H9 (cell line): ENCODE measurements at regions not wholly inside any gene's neighbourhood (a gene's known extent, or its start where the extent isn't known, plus 50 kb on each side); places are given as distances from the start of the nearest gene placed in this dataset.

Source experiments
- DNase-seq: peaks from one replicate; pipeline ENCODE4 v3.0.0-alpha.2; 2017
- H2AFZ ChIP-seq: one replicate; pipeline ENCODE4 v1.6.1; 2013; ENCODE audit warnings: mild to moderate bottlenecking, low read length, control low read depth, moderate library complexity
- H2AK5ac ChIP-seq: 2 replicates; pipeline ENCODE4 v1.6.1; 2013; ENCODE audit warnings: low read length, control low read depth, mixed read lengths; ENCODE audit not compliant: insufficient read length
- H2BK120ac ChIP-seq: one replicate; pipeline ENCODE4 v1.6.1; 2013; ENCODE audit warnings: low read depth, mild to moderate bottlenecking, low read length, control low read depth, inconsistent platforms; ENCODE audit not compliant: poor library complexity, severe bottlenecking
- H2BK12ac ChIP-seq: 2 replicates; pipeline ENCODE4 v1.6.1; 2013; ENCODE audit warnings: low read length, control low read depth, mixed read lengths, low read depth; ENCODE audit not compliant: insufficient read length
- H2BK15ac ChIP-seq: 2 replicates; pipeline ENCODE4 v1.6.1; 2013; ENCODE audit warnings: low read depth, low read length, control low read depth
- H2BK20ac ChIP-seq: one replicate; pipeline ENCODE4 v1.6.1; 2013; ENCODE audit warnings: low read depth, mild to moderate bottlenecking, low read length, control low read depth, inconsistent platforms; ENCODE audit not compliant: poor library complexity, severe bottlenecking
- H2BK5ac ChIP-seq: 2 replicates; pipeline ENCODE4 v1.6.1; 2013; ENCODE audit warnings: low read length, control low read depth, mixed read lengths; ENCODE audit not compliant: insufficient read length
- H3K14ac ChIP-seq: 2 replicates; pipeline ENCODE4 v1.6.1; 2013; ENCODE audit warnings: low read length, control low read depth; ENCODE audit not compliant: insufficient read depth
- H3K18ac ChIP-seq: 2 replicates; pipeline ENCODE4 v1.6.1; 2013; ENCODE audit warnings: low read depth, mild to moderate bottlenecking, mixed read lengths, low read length, control low read depth; ENCODE audit not compliant: insufficient read length
- H3K23ac ChIP-seq: 2 replicates; pipeline ENCODE4 v1.6.1; 2013; ENCODE audit warnings: low read length, control low read depth, mixed read lengths, low read depth; ENCODE audit not compliant: insufficient read length
- H3K23me2 ChIP-seq: 2 replicates; pipeline ENCODE4 v1.6.1; 2013; ENCODE audit warnings: low read depth, mild to moderate bottlenecking, mixed read lengths, low read length, control low read depth; ENCODE audit not compliant: insufficient read length, poor library complexity, severe bottlenecking
- H3K27ac ChIP-seq: 2 replicates; pipeline ENCODE4 v1.5.1; 2013; ENCODE audit warnings: low read length, control low read depth, mixed read lengths, low read depth; ENCODE audit not compliant: insufficient read length
- H3K27me3 ChIP-seq: 2 replicates; pipeline ENCODE4 v1.6.1; 2013; ENCODE audit warnings: low read length, control low read depth, inconsistent platforms; ENCODE audit not compliant: insufficient read depth
- H3K4ac ChIP-seq: 2 replicates; pipeline ENCODE4 v1.6.1; 2013; ENCODE audit warnings: low read depth, mild to moderate bottlenecking, control low read depth, inconsistent platforms, low read length, moderate library complexity
- H3K4me1 ChIP-seq: 2 replicates; pipeline ENCODE4 v1.6.1; 2013; ENCODE audit warnings: low read length, control low read depth, inconsistent platforms; ENCODE audit not compliant: insufficient read depth
- H3K4me2 ChIP-seq: 2 replicates; pipeline ENCODE4 v1.6.1; 2013; ENCODE audit warnings: low read length, control low read depth, mixed read lengths; ENCODE audit not compliant: insufficient read length, insufficient read depth
- H3K56ac ChIP-seq: 2 replicates; pipeline ENCODE4 v1.6.1; 2013; ENCODE audit warnings: low read depth, mild to moderate bottlenecking, mixed read lengths, low read length, control low read depth; ENCODE audit not compliant: insufficient read length
- H3K79me1 ChIP-seq: 2 replicates; pipeline ENCODE4 v1.6.1; 2013; ENCODE audit warnings: low read depth, mild to moderate bottlenecking, moderate library complexity, low read length, control low read depth, inconsistent platforms; ENCODE audit not compliant: insufficient read depth, poor library complexity, severe bottlenecking
- H3K79me2 ChIP-seq: 2 replicates; pipeline ENCODE4 v1.6.1; 2013; ENCODE audit warnings: low read length, control low read depth, inconsistent platforms; ENCODE audit not compliant: insufficient read depth
- H3K9ac ChIP-seq: 2 replicates; pipeline ENCODE4 v1.6.1; 2013; ENCODE audit warnings: low read length, control low read depth, mixed read lengths; ENCODE audit not compliant: insufficient read length; ENCODE audit errors: extremely low read depth
- H3K9me3 ChIP-seq: one replicate; pipeline ENCODE4 v1.6.1; 2013; ENCODE audit warnings: low read depth, low read length, inconsistent platforms; ENCODE audit not compliant: control insufficient read depth
- H3T11ph ChIP-seq: one replicate; pipeline ENCODE4 v1.6.1; 2013; ENCODE audit warnings: mild to moderate bottlenecking, low read length, control low read depth, inconsistent platforms
- H4K20me1 ChIP-seq: one replicate; pipeline ENCODE4 v1.6.1; 2013; ENCODE audit not compliant: control insufficient read depth, insufficient read length, insufficient read depth
- H4K5ac ChIP-seq: 2 replicates; pipeline ENCODE4 v1.6.1; 2013; ENCODE audit warnings: low read depth, mild to moderate bottlenecking, mixed read lengths, low read length, control low read depth; ENCODE audit not compliant: insufficient read length
- H4K8ac ChIP-seq: replicated peaks from 2 replicates; pipeline ENCODE4 v1.6.1; 2013; ENCODE audit warnings: low read length, control low read depth, mixed read lengths, low read depth; ENCODE audit not compliant: insufficient read length
- H4K91ac ChIP-seq: 2 replicates; pipeline ENCODE4 v1.6.1; 2013; ENCODE audit warnings: low read depth, mild to moderate bottlenecking, moderate library complexity, mixed read lengths, low read length, control low read depth; ENCODE audit not compliant: insufficient read length
- H3K27ac Mint-ChIP-seq, 3 experiments: 2 replicates in 2 of 3; 3 replicates in 1 of 3; pipeline ENCODE4 v1.8.0; 2020 to 2021; ENCODE audit warnings: mixed read lengths in 3 of 3, mild to moderate bottlenecking in 1 of 3, moderate library complexity in 1 of 3
- H3K27me3 Mint-ChIP-seq: 2 replicates; pipeline ENCODE4 v1.8.0; 2021; ENCODE audit warnings: low read depth, mild to moderate bottlenecking, moderate library complexity, mixed read lengths
- H3K36me3 Mint-ChIP-seq, 3 experiments: 2 replicates in 2 of 3; 3 replicates in 1 of 3; pipeline ENCODE4 v1.8.0; 2020 to 2021; ENCODE audit warnings: low read depth in 3 of 3, mixed read lengths in 3 of 3; ENCODE audit not compliant: insufficient read depth in 1 of 3
- H3K4me1 Mint-ChIP-seq, 2 experiments: 2 replicates each; pipeline ENCODE4 v1.8.0; 2020; ENCODE audit warnings: mixed read lengths in 2 of 2
- H3K4me3 Mint-ChIP-seq, 2 experiments: 2 replicates in 1 of 2; 3 replicates in 1 of 2; pipeline ENCODE4 v1.8.0; 2020 to 2021; ENCODE audit warnings: mild to moderate bottlenecking in 2 of 2, mixed read lengths in 2 of 2, moderate library complexity in 1 of 2
- H3K9me3 Mint-ChIP-seq, 2 experiments: 2 replicates in 1 of 2; 3 replicates in 1 of 2; pipeline ENCODE4 v1.8.0; 2020; ENCODE audit warnings: mild to moderate bottlenecking in 2 of 2, mixed read lengths in 2 of 2, moderate library complexity in 1 of 2
- WGBS: extraction: QIAGEN DNeasy Blood & Tissue Kit; methylation state at CpG from one replicate; pipeline ENCODE4 v1.1.7; 2013; ENCODE audit warnings: missing lambda C conversion rate, low lambda C conversion rate, mixed read lengths; ENCODE audit not compliant: insufficient read length; ENCODE audit errors: extremely low coverage; 5-methylcytosine and 5-hydroxymethylcytosine counted together
- TF ChIP-seq, protein P1 (sequence below): fragments of 200-600 bp; sonication (generic); conservative IDR thresholded peaks from 3 replicates; pipeline ENCODE4 v1.8.0; 2021; ENCODE audit warnings: antibody characterized with exemption, mild to moderate bottlenecking

DNA sequence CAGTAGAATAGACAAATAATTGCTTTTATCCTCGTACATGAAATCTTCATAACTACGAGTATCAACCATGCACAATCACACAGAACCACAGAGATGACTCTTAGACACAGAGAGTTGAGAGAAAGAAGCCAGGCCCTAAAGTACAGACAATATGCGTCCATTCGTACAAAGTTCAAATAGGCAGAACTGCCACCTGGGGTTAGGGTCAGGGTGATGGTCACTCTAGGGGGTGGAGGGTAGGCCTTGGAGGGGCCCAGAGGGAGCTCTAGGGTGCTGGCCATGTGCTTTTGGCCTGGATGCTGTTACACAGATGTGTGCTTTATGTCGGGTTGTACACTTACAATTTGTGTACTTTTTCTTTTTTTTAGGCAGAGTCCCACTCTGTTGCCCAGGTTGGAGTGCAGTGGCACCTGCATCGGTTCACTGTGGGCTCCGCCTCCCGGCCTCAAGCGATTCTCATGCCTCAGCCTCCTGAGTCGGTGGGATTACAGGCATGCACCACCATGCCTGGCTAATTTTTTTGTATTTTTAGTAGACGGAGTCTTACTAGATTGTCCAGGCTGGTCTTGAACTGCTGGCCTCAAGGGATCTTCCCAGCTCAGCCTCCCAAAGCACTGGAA lies 65.9 kb upstream of the KLF13 start:
- H3K9me3 ChIP-seq: no peaks in the 10 kb centered on the region
- no peak overlapping the region for H3K23ac ChIP-seq
- H3K27ac ChIP-seq: no peak overlapping the region
- no peaks in the 10 kb centered on the region for H3K79me1 ChIP-seq
- H4K20me1 ChIP-seq: no peaks in the 10 kb centered on the region
- H3K9ac ChIP-seq: no peak overlapping the region
- peaks cover 5 to 7% of the 10 kb centered on the region in 2 experiments; a peak in 3 of 4 replicates for H3K4me1 Mint-ChIP-seq
- no peaks in the 10 kb centered on the region for H3K27me3 ChIP-seq
- H3K4me2 ChIP-seq: no peak overlapping the region
- no peak overlapping the region for H2BK12ac ChIP-seq
- H3K27me3 Mint-ChIP-seq: no peaks in the 10 kb centered on the region; the same call in none of the 2 replicates
- no peaks in the 10 kb centered on the region for H3K4me1 ChIP-seq
- no peak overlapping the region for H3K4ac ChIP-seq
- TF ChIP-seq, protein P1, sequence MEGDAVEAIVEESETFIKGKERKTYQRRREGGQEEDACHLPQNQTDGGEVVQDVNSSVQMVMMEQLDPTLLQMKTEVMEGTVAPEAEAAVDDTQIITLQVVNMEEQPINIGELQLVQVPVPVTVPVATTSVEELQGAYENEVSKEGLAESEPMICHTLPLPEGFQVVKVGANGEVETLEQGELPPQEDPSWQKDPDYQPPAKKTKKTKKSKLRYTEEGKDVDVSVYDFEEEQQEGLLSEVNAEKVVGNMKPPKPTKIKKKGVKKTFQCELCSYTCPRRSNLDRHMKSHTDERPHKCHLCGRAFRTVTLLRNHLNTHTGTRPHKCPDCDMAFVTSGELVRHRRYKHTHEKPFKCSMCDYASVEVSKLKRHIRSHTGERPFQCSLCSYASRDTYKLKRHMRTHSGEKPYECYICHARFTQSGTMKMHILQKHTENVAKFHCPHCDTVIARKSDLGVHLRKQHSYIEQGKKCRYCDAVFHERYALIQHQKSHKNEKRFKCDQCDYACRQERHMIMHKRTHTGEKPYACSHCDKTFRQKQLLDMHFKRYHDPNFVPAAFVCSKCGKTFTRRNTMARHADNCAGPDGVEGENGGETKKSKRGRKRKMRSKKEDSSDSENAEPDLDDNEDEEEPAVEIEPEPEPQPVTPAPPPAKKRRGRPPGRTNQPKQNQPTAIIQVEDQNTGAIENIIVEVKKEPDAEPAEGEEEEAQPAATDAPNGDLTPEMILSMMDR: no peak
- H3K14ac ChIP-seq: no peak overlapping the region
- no peak overlapping the region for H2AK5ac ChIP-seq
- no CpG with 5 or more reads among the region's 11 CpGs for WGBS
- no peaks in the 10 kb centered on the region for H3K23me2 ChIP-seq
- H3K4me3 Mint-ChIP-seq: no peak overlapping the region
- no peak overlapping the region for H3K56ac ChIP-seq
- H2AFZ ChIP-seq: no peak overlapping the region
- no peak overlapping the region for H4K91ac ChIP-seq
- H2BK20ac ChIP-seq: no peak overlapping the region
- no peak overlapping the region for H2BK5ac ChIP-seq
- H2BK15ac ChIP-seq: no peak overlapping the region
- no peak overlapping the region for H3K18ac ChIP-seq
- no peak overlapping the region for H4K8ac ChIP-seq
- no peaks in the 10 kb centered on the region for H3K79me2 ChIP-seq
- peaks cover 0 to 5% of the 10 kb centered on the region in 2 experiments; a peak in 1 of 5 replicates for H3K9me3 Mint-ChIP-seq
- H3T11ph ChIP-seq: no peak overlapping the region
- no peaks in the 10 kb centered on the region for H3K36me3 Mint-ChIP-seq
- DNase-seq: peak; percentile 14
- H3K27ac Mint-ChIP-seq: no peak overlapping the region
- H4K5ac ChIP-seq: no peak overlapping the region
- no peak overlapping the region for H2BK120ac ChIP-seq
